ENCODE measurements at regions not wholly inside any gene's neighbourhood (a gene's known extent, or its start where the extent isn't known, plus 50 kb on each side); places are given as distances from the start of the nearest gene placed in this dataset.
A peak's percentile ranks its signal among the peaks of the same experiment; 100 is the strongest.

DNA sequence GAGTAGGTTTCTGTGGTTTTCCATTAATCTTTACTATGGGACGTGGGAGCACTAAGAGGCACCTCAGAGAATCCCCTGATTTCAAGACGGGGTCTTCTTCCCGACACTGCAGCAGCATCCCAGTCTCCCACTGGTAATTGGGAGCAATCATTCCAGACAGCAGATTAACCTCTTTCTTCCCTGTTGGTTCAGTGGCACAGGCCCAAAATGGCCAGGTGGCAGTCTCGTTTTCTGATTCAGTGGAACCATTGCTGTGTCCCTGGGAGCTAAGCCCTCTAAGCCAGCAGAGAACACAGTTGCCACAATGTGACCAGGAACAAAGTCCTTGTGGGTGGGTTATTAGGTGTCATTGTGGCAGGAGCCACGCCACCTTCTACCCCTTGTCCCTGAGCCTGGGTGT lies 342.1 kb downstream of the MATN1 start:
- DNase-seq (ENCODE audit: insufficient read length, low spot score) (no peak), FAIRE-seq (no peak)
- TF ChIP-seq, protein P1, sequence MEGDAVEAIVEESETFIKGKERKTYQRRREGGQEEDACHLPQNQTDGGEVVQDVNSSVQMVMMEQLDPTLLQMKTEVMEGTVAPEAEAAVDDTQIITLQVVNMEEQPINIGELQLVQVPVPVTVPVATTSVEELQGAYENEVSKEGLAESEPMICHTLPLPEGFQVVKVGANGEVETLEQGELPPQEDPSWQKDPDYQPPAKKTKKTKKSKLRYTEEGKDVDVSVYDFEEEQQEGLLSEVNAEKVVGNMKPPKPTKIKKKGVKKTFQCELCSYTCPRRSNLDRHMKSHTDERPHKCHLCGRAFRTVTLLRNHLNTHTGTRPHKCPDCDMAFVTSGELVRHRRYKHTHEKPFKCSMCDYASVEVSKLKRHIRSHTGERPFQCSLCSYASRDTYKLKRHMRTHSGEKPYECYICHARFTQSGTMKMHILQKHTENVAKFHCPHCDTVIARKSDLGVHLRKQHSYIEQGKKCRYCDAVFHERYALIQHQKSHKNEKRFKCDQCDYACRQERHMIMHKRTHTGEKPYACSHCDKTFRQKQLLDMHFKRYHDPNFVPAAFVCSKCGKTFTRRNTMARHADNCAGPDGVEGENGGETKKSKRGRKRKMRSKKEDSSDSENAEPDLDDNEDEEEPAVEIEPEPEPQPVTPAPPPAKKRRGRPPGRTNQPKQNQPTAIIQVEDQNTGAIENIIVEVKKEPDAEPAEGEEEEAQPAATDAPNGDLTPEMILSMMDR (IDR thresholded peaks at IDR 0.05; ENCODE audit: insufficient read depth, missing control alignments), result no peak

DNA sequence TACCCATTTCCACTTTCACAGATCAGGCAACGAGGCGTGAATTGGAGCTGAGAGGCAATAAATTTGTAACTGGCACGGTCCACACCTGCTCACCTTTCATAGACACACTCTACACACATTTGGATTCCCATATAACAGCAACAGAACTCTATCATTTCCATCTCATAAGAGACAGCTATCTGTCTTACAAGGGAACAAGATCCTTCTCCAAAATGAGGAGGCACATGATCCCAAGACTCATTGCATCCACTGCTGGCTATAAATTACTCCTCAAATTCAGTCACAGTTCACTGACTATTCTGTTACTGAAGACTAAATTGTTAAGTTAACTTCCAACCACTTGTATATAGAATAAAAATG lies 342.8 kb downstream of the MATN1 start:
- FAIRE-seq, result no peak
- DNase-seq (ENCODE audit: insufficient read length, low spot score), result no peak
- TF ChIP-seq, protein P1 (IDR thresholded peaks at IDR 0.05; ENCODE audit: insufficient read depth, missing control alignments), result no peak

DNA sequence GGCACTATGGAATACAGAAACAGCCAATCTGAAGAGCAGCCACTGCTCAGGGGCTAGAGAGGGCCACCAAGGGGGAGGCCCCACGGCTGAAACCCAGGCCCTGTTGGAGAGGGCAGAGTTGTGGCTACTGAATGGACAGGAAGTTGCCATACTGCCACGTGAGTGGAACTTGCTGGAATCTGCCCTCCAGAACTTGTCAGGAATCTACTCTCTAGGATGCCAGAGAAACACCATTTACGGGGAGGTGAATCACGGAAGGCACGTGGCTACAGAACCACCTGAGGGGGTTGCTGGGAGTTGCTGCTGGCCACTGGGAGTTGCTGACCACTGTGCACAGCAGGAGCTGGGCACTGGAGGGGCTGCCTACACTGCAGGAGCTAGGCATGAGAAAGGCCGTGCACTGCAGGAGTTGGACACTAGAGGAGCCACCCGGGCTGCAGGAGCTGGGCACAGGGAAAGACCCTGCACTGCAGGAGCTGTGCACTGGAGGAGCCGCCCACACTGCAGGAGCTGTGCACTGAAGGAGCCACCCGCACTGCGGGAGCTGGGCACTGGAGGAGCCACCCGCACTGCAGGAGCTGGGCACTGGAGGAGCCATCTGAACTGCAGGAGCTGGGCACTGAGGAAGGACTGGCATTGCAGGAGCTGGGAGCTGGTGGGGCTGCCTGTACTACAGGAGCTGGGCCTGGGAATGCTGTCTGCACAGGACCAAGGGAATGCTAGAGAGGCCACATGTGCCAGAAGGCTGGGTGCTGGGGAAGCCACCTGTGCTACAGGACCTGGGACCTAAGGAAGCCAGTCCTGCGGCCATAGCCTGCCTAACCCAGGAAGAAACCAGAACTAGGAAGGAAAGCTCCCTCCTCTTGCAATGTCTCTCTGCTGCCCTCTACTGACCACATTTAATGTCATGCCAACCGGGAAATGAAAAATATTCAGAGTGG lies 343.4 kb downstream of the MATN1 start:
- FAIRE-seq, result peak; percentile 38
- TF ChIP-seq, protein P1 (IDR thresholded peaks at IDR 0.05; ENCODE audit: insufficient read depth, missing control alignments), result peak; percentile 89
- peak; percentile 88 for DNase-seq (ENCODE audit: insufficient read length, low spot score)

DNA sequence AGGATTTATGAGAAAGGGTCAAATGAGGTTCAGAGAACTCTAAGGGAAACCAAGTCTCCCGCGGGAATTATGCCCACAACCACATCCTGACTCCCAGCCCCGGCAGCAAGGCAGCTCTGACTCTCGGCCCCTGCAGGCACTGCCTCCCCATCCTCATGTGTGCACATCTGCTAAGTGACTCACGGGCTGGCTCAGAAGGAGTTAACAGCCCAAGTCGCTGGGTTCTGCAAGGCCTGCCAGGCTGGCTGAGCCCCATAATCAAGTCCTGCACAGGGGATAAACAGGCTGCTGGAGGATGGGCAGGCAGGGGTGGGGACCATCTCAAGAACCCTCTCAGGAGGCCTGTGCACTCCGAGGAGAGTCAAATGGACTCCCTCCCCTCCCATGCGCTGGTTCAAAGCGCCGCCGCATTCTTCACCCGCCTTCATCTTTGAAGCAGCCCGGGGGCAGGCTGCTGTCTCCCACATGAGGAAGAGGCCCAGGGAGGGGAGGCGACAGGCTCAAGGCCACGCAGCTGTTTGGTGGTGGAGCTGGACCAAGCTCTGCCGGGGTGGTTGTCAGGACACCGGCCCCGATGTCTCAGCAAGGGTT lies 344.3 kb downstream of the MATN1 start:
- DNase-seq (ENCODE audit: insufficient read length, low spot score), result no peak
- no peak for FAIRE-seq
- TF ChIP-seq, protein P1 (IDR thresholded peaks at IDR 0.05; ENCODE audit: insufficient read depth, missing control alignments), result no peak

DNA sequence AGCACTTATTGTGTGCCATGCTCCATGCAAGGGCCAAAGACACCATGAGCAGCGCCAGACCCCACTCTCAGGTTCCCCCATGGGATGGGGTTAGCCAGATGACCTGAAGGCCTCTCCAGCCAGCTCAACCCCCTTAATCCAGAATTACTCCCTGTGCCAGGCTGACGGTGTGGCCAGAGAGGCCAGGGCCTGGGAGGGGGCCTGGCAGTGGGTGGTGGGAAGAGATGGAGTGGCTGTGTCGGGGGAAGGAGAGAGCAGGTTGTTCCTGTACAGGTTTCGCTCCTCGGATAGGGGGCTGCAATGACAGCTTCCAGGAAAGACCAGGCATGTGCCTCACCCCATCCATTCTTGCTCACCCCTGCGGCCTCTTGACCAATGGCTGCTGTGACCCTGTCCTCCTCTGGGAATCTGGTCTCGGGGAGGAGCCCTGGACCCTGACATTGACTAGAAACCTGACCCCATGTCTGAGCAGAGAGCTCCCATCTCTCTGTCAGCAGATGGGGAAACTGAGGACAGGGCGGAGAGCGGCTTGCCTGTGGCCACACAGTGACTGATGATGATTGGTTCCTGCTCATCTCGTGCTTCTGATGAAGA lies 345.3 kb downstream of the MATN1 start:
- DNase-seq (ENCODE audit: insufficient read length, low spot score) (no peak), FAIRE-seq (no peak)
- TF ChIP-seq, protein P1 (IDR thresholded peaks at IDR 0.05; ENCODE audit: insufficient read depth, missing control alignments), result no peak

DNA sequence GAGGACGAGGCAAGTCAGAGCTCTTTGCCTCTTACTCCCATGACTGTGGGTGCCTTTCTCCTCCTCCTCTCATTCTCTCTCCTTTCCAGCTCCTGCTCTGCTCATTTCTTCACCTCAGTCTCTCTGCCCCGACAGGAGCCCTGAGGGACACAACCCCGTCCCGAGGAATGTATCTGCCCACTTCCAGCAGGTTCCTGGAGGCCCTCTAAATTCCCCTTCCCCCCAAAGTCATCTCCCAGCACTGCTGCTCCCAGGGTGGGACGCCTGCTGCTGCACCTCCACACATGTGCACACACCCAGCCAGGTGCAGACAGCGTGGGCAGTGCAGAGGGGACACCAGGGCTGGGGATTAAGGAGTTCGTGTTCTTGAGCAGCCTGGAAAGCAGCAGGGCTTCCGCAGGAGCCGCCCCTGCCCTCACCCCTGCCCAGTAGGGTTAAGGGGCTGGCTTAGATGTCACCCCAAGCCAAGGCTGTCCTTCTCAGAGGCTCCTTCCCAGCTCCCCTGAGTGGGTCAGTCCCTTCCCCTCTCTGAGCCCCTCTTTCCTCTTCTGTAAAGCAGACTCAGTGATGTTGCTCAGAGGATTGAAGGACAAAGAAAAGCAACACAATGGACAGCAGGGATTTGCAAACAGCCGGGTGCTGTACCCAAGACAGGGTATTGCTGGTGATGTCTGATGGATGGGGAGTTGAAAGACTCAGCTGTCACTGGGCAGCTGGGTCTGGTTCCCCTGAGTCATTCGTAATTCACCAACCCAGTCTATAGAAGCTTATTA lies 346.0 kb downstream of the MATN1 start:
- no peak for DNase-seq (ENCODE audit: insufficient read length, low spot score)
- FAIRE-seq, result no peak
- TF ChIP-seq, protein P1 (IDR thresholded peaks at IDR 0.05; ENCODE audit: insufficient read depth, missing control alignments), result no peak

Measured in D721Med (cell line).